ENCODE measurements at regions not wholly inside any gene's neighbourhood (a gene's known extent, or its start where the extent isn't known, plus 50 kb on each side); places are given as distances from the start of the nearest gene placed in this dataset.
"Not testable (repeated sequence)": the region's sequence is repeated elsewhere in the genome, so short reads cannot be mapped to it uniquely, and the experiment has no call there.

DNA sequence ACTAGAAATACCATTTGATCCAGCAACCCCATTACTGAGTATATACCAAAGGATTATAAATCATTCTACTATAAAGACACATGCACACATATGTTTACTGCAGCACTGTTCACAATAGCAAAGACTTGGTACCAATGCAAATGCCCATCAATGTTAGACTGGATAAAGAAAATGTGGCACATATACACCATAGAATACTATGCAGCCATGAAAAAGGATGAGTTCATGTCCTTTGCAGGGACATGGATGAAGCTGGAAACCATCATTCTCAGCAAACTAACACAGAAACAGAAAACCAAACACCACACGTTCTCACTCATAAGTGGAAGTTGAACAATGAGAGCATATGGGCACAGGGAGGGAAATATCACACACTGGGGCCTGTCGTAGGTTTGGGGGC, 106.0 kb downstream of the SPATA18 start:
- not testable (repeated sequence) for H3K36me3 Mint-ChIP-seq (ENCODE audit: insufficient read depth in 2 of 2); H3K27me3 Mint-ChIP-seq (ENCODE audit: low read depth); DNase-seq; H3K4me1 Mint-ChIP-seq (ENCODE audit: low read depth); H3K4me3 Mint-ChIP-seq; ATAC-seq (replicated peaks in 1 of 2); H3K27ac Mint-ChIP-seq
- H3K9me3 Mint-ChIP-seq: peaks cover 10 to 12% of the 10 kb centered on the region in 2 donors

- Mint-ChIP-seq H3K4me3 (no peak overlapping the region), H3K4me1 (ENCODE audit: low read depth) (no peaks in the 10 kb centered on the region), H3K27me3 (ENCODE audit: low read depth) (peaks cover under 1% of the 10 kb centered on the region), H3K36me3 (ENCODE audit: insufficient read depth in 2 of 2) (peaks cover 0 to 2% of the 10 kb centered on the region in 2 donors), H3K27ac (no peak overlapping the region), H3K9me3 (peaks cover 10 to 11% of the 10 kb centered on the region in 2 donors)
- ATAC-seq (replicated peaks in 1 of 2) (no peak), DNase-seq (no peak)
Observed at GRCh38 chr4:52157641-52158316, 106.7 kb downstream of the SPATA18 start.

DNA sequence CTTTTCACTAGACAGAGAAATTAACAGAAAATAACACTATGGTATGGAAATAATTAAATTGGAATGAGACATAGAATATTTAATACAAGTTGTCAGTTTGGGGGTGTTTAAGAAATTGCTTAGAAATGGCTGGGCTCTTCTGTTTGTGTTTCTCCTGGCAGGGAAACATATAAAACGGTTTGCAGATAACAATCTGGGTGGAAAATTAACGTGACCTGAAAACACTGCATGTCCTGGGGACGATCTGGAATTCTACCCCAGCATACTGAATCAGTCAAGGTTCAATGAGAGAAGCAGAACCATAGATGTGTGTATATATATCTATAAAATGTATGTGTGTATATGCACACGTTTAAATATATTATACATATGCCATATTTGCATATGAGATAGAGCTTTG, 109.8 kb downstream of the SPATA18 start:
- DNase-seq: no peak
- H3K4me3 Mint-ChIP-seq: no peak overlapping the region
- ATAC-seq (replicated peaks in 1 of 2): no peak

DNA sequence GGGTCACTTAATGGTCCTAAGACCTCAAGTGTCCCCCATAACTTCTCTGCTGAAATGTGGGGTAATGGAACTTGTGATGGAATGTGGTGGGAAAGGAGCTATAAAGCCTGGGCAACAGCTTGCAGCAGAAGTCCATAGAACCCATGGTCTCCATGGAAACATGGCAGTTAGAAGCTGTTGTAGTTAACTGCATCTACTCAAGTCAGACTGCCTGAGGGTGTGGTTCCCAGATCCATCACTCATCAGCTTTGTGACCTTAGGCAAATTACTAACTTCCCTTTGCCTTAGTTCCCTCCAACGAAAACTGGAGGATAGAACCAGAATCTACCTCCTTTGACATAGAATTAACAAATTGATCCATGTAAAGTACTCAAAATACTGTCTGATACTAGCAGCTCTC, 113.0 kb downstream of the SPATA18 start:
- DNase-seq: no peak
- Mint-ChIP-seq H3K4me1 (ENCODE audit: low read depth) (no peaks in the 10 kb centered on the region), H3K4me3 (no peak overlapping the region), H3K27me3 (ENCODE audit: low read depth) (no peaks in the 10 kb centered on the region), H3K9me3 (peaks cover 2 to 6% of the 10 kb centered on the region in 2 donors), H3K27ac (no peak overlapping the region), H3K36me3 (ENCODE audit: insufficient read depth in 2 of 2) (peaks cover 0 to 1% of the 10 kb centered on the region in 2 donors)
- no peak for ATAC-seq (replicated peaks in 1 of 2)

More for the DNA sequence above, 109.8 kb downstream of the SPATA18 start:
- Mint-ChIP-seq H3K27ac (no peak overlapping the region), H3K27me3 (ENCODE audit: low read depth) (no peaks in the 10 kb centered on the region), H3K4me1 (ENCODE audit: low read depth) (no peaks in the 10 kb centered on the region), H3K9me3 (peaks cover 0 to 5% of the 10 kb centered on the region in 2 donors), H3K36me3 (ENCODE audit: insufficient read depth in 2 of 2) (no peaks in the 10 kb centered on the region)

DNA sequence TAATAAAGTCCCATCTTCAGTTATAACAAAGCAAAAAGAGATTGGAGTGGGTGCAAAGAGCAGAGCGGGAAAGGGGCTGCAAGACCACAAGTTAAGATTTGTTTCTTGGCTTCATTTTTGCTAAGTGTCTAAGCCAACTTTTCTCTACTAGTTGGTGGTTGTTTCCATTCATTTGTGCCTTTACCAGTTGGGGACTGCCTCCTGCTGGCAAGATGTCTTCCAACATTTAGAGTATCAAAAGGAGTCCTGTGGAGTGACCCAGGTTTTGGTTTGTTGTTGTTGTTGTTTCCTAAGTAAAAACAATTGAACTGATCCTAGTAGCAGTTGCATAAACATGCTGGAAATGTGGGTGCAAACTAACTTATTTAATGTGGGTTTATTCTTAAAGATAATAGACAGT, 121.1 kb downstream of the SPATA18 start:
- Mint-ChIP-seq H3K4me3 (no peak overlapping the region), H3K36me3 (ENCODE audit: insufficient read depth in 2 of 2) (peaks cover 1 to 2% of the 10 kb centered on the region in 2 donors), H3K4me1 (ENCODE audit: low read depth) (no peaks in the 10 kb centered on the region), H3K9me3 (peaks cover 5 to 6% of the 10 kb centered on the region in 2 donors), H3K27me3 (ENCODE audit: low read depth) (peaks cover 6% of the 10 kb centered on the region), H3K27ac (no peak overlapping the region)
- no peak for DNase-seq
- ATAC-seq (replicated peaks in 1 of 2): no peak

DNA sequence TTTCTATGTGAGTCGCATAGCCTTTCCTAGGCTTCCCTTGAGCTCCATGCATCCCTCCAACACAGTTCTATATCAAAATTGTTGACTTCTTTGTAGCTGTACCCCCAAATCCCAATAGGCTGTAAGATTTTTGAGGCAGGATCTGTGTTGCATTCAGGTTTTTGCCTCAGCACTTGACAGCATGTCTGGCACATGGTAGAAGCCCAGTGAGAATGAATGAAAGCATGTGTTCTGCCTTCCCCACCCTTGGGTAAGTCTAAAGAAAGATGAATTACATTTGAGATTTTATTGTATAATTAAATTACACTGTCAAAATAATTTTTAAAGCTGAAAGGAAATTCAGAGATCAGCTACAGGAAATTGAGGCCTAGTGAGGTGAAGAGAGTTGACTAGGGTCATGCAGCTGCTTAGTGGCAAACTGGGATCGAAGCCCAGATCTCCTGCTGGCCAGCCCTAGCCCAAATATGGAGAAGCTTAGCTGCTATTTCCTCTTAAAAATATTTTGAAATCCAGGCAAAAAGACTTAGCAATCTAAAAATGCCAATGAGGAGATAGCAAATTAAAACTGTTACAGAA, 122.5 kb downstream of the SPATA18 start:
- H3K27ac Mint-ChIP-seq: no peak overlapping the region
- peaks cover 1 to 2% of the 10 kb centered on the region in 2 donors for H3K36me3 Mint-ChIP-seq (ENCODE audit: insufficient read depth in 2 of 2)
- peaks cover 4 to 6% of the 10 kb centered on the region in 2 donors for H3K9me3 Mint-ChIP-seq
- DNase-seq (no peak), ATAC-seq (replicated peaks in 1 of 2) (no peak)
- peaks cover 6% of the 10 kb centered on the region for H3K27me3 Mint-ChIP-seq (ENCODE audit: low read depth)
- no peaks in the 10 kb centered on the region for H3K4me1 Mint-ChIP-seq (ENCODE audit: low read depth)
- H3K4me3 Mint-ChIP-seq: no peak overlapping the region

DNA sequence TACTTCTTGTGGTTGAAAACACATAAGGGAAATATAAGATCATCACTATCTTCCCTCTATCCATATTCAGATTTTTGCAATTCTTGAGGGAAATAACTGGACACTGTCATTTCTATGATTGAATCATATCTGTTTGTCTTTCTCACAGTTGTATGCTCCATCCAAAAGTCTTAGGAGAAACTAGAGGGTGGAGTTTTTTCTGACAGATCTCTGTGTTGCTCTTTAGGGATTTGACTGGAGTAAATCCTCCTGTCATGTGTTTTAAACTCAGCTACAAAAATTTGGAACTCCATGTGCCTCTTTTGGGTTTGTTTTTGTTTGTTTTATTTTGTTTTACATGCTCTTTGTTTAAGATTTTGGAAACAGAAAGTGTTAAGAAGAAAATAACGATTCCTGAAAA, 136.5 kb downstream of the SPATA18 start:
- Mint-ChIP-seq H3K27me3 (ENCODE audit: low read depth) (no peaks in the 10 kb centered on the region), H3K27ac (no peak overlapping the region), H3K4me3 (no peak overlapping the region), H3K36me3 (ENCODE audit: insufficient read depth in 2 of 2) (no peaks in the 10 kb centered on the region), H3K9me3 (no peaks in the 10 kb centered on the region), H3K4me1 (ENCODE audit: low read depth) (no peaks in the 10 kb centered on the region)
- ATAC-seq (replicated peaks in 1 of 2) (no peak), DNase-seq (no peak)

GRCh38 chr4:52192001-52192400, 140.9 kb downstream of the SPATA18 start:
- Mint-ChIP-seq H3K9me3 (peaks cover 0 to 4% of the 10 kb centered on the region in 2 donors), H3K27ac (no peak overlapping the region), H3K27me3 (ENCODE audit: low read depth) (no peaks in the 10 kb centered on the region), H3K4me3 (no peak overlapping the region), H3K4me1 (ENCODE audit: low read depth) (no peaks in the 10 kb centered on the region), H3K36me3 (ENCODE audit: insufficient read depth in 2 of 2) (no peaks in the 10 kb centered on the region)
- ATAC-seq (replicated peaks in 1 of 2) (no peak), DNase-seq (no peak)

DNA sequence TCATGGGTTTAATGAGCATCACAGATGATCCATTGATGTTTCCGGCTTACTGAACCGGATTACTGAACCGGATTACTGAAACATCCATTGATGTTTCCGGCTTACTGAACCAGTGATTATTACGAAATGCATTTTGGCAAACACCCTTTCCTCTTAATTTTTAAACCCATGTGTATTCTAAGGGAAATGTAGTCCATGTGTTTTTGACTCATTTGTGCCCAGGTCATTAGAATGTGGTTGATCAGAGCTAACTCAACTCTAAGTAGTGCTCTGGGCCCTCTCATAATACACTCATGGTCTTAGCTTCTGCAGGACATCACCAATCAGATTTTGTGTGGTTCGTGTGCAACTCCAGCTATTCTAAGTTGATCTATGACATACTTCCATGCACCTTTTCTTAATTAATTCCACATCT, 141.6 kb downstream of the SPATA18 start:
- no peak overlapping the region for H3K27ac Mint-ChIP-seq

GRCh38 chr4:52195869-52196268, 144.8 kb downstream of the SPATA18 start:
- Mint-ChIP-seq H3K36me3 (ENCODE audit: insufficient read depth in 2 of 2) (peaks cover 0 to 2% of the 10 kb centered on the region in 2 donors), H3K4me3 (no peak overlapping the region), H3K4me1 (ENCODE audit: low read depth) (no peaks in the 10 kb centered on the region), H3K27ac (no peak overlapping the region), H3K27me3 (ENCODE audit: low read depth) (no peaks in the 10 kb centered on the region), H3K9me3 (peaks cover 3 to 7% of the 10 kb centered on the region in 2 donors)
- DNase-seq: no peak
- no peak for ATAC-seq (replicated peaks in 1 of 2)

More for the DNA sequence above, 141.6 kb downstream of the SPATA18 start:
- Mint-ChIP-seq H3K4me3 (no peak overlapping the region), H3K9me3 (peaks cover 0 to 4% of the 10 kb centered on the region in 2 donors), H3K36me3 (ENCODE audit: insufficient read depth in 2 of 2) (no peaks in the 10 kb centered on the region), H3K27me3 (ENCODE audit: low read depth) (no peaks in the 10 kb centered on the region), H3K4me1 (ENCODE audit: low read depth) (no peaks in the 10 kb centered on the region)
- ATAC-seq (replicated peaks in 1 of 2) (no peak), DNase-seq (no peak)

- H3K9me3 Mint-ChIP-seq: peaks cover 3 to 7% of the 10 kb centered on the region in 2 donors
- ATAC-seq (replicated peaks in 1 of 2): no peak
- H3K36me3 Mint-ChIP-seq (ENCODE audit: insufficient read depth in 2 of 2): peaks cover 0 to 2% of the 10 kb centered on the region in 2 donors
- no peak for DNase-seq
- H3K27ac Mint-ChIP-seq: no peak overlapping the region
- no peaks in the 10 kb centered on the region for H3K27me3 Mint-ChIP-seq (ENCODE audit: low read depth)
- no peak overlapping the region for H3K4me3 Mint-ChIP-seq
- H3K4me1 Mint-ChIP-seq (ENCODE audit: low read depth): no peaks in the 10 kb centered on the region
Observed at GRCh38 chr4:52196606-52197130, 145.6 kb downstream of the SPATA18 start.

DNA sequence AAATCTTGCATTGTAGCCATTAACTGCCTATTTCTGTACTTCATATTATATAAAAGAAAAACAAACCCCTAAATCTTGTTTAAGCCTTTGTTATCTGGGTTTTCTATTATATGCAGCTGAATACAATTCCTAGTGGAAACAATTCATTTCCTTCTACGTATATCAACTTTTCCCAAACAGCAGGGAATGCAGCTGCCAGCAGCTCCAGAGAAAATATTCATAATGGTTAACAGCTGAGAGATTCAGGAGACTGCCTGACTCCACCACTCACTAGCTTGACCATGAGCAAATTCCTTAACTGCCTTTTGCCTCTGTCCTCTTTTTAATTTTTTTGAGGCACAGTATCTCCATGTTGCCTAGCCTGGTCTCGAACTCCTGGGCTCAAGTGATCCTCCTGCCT, 146.2 kb downstream of the SPATA18 start:
- ATAC-seq (replicated peaks in 1 of 2): no peak
- H3K9me3 Mint-ChIP-seq: peaks cover 3 to 7% of the 10 kb centered on the region in 2 donors
- H3K27ac Mint-ChIP-seq: no peak overlapping the region
- H3K27me3 Mint-ChIP-seq (ENCODE audit: low read depth): no peaks in the 10 kb centered on the region
- no peaks in the 10 kb centered on the region for H3K4me1 Mint-ChIP-seq (ENCODE audit: low read depth)
- H3K36me3 Mint-ChIP-seq (ENCODE audit: insufficient read depth in 2 of 2): peaks cover 0 to 2% of the 10 kb centered on the region in 2 donors
- no peak overlapping the region for H3K4me3 Mint-ChIP-seq
- DNase-seq: no peak

DNA sequence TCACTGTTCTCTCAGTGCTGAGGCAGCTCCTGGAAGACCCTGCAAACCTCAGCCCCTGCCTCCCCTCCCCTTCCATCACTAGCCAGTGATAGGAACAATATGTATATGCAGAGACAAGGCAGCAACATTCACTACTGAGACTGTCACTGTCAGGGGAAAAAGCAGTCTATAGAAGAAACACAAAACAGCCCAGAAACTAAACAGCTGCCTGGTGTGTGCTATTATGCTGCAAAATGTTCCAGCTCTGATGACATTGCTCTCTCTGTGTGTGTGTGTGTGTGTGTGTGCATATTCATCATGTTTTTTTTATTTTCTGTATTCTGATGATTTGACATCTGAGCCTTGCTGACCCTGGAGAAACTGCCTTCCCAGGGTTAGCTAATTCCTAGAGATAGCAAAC, 147.2 kb downstream of the SPATA18 start:
- Mint-ChIP-seq H3K4me1 (ENCODE audit: low read depth) (no peaks in the 10 kb centered on the region), H3K27me3 (ENCODE audit: low read depth) (no peaks in the 10 kb centered on the region), H3K36me3 (ENCODE audit: insufficient read depth in 2 of 2) (peaks cover 0 to 2% of the 10 kb centered on the region in 2 donors), H3K9me3 (peaks cover 3 to 7% of the 10 kb centered on the region in 2 donors), H3K4me3 (no peak overlapping the region), H3K27ac (no peak overlapping the region)
- DNase-seq: no peak
- no peak for ATAC-seq (replicated peaks in 1 of 2)

All from activated T-cell treated with anti-CD3 and anti-CD28 coated beads, Interleukin-2, amount 50 U/mL, for 72 hours (primary cell).